GM19043 (cell line): ENCODE measurements at regions not wholly inside any gene's neighbourhood (a gene's known extent, or its start where the extent isn't known, plus 50 kb on each side); places are given as distances from the start of the nearest gene placed in this dataset.

Experiments
- ATAC-seq: cut with Tn5 transposase; IDR thresholded peaks from one replicate; pipeline ENCODE4 v1.9.1; 2021; ENCODE audit warnings: low read depth; ENCODE audit not compliant: unreplicated experiment

GRCh38 chr6:109295774-109296156, 86.5 kb downstream of the CD164 start:
- no peak for ATAC-seq

DNA sequence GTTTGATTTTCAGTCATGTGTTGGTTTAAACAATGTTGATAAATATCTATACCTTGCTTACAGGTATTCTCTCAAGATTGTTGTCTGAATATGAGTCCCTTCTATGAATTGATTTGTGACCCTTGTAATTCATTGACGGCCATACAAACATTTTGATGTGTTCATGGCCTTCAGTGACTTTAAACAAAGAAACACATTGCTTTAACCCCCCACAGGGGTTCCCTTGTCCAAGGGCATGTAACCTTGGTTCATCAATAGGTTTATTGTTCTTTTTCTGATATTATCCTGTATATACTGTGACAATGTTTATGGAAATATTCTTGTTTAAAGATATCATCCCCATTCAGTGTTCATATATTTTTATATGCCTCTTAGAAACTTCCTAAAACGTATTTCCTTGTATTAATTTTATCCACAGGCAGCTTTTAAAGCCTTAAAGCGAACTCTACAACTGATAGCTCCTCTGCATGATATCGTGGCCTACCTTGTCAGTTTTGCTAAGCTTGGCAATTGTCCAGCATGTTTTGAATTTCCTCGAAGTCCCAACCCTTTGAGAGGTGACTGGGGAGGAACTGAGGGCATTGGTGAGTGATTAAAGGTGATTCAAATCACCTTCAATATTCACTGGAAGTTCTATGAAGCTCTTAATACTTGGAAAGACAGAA, 87.0 kb downstream of the CD164 start:
- ATAC-seq, result no peak

DNA sequence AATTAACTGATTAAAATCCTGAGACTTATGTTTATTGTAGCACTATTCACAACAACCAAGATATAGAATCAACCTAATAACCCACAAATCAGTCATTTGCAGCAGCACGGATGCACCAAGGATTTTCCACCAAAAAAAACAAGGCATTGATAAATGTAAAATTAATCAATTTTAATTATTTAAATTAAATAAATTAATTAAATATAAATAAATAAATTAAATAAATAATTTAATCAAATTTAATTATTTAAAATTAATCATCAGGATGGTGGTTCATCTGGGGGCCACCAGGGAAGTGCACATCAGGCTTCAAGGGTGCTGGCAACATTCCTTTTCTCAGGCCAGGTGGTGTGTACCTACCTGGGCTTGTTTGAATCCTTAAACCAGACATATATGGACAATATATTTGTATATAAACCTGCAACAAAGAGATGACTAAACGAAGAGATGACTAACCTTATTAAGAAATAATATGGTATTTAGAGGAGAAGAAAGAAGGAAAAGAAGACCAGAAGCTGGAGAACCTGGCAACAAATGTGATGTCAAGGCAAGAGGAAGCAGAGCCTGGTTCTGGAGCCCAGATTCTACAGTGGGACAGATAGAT, 89.2 kb downstream of the CD164 start:
- no peak for ATAC-seq

DNA sequence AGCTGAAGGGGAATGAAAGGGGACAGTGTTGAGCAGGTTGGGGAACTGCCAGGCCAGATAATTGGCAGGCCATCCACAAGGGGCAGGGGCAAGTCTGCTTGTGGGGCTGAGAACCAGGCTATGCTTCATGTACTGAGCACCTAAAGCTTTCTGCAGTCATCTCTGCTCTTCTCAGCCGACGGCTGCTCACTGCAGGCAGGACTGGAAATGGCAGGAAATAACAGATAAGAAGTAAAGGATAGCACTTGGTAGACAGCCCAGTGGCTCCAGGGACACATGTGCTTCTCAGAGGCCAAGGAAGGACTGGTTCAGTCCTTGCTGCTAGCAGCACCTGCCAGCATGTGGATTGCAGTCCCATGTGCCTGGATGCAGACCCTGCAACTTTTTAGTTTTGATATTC, 89.8 kb downstream of the CD164 start:
- no peak for ATAC-seq

DNA sequence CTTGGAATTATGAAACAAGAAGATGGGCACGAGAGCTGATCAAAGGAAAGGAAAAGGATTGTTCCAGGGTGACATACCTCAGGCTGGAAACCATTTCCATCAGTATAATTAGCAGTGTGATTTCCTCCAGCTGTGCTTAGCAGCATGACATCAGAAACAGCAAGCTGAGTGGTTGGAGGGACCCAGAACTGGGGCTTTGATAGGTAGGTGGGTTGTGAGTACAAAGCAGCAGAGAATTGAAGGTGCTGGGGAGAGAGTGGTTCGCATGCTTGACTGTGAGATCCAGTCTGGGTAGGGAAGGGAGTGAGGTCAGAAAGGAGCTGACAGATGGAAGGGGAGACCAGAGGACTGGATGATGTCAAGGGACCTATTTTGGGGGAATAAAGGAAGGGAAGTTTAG, 90.4 kb downstream of the CD164 start:
- no peak for ATAC-seq

DNA sequence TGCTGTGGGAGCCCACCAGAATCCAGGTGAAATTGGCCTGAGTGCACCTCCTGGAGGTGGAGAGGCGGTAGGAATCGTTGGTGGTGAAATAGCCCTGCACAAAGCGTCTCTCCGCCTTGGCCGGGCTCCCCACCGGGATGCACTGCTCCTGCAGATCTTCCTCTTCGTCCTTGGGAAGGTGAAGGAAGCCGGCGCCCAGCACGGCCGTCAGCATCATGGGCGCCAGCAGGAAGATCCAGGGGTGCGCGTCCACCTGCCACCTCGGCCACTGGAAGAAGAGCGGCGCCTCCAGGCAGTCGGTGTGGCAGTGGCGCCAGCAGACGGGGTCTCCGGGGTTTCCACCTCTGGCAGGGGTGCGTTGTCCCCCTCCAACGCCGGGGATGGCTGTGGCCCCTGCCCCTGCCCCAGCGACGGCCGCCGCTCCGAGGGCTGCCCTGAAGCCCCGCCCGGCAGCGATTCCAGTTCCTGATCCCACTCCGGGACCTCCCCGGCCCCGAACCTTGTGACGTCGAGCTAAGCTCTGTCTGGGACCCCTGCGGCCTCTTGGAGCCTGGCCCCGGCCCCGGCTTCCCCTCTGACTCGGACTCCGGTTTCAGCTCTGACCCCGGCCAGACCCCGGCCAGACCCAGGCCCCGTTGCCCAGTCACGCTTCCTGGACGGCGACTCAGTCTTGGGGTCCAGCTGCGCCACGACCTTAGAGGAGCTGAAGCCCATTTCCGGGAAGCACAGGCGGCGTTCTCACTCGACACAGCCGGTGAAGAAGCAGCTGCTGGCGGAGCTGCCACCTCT, 91.9 kb downstream of the CD164 start:
- no peak for ATAC-seq

GRCh38 chr6:109285366-109285765, 96.9 kb downstream of the CD164 start:
- no peak for ATAC-seq

DNA sequence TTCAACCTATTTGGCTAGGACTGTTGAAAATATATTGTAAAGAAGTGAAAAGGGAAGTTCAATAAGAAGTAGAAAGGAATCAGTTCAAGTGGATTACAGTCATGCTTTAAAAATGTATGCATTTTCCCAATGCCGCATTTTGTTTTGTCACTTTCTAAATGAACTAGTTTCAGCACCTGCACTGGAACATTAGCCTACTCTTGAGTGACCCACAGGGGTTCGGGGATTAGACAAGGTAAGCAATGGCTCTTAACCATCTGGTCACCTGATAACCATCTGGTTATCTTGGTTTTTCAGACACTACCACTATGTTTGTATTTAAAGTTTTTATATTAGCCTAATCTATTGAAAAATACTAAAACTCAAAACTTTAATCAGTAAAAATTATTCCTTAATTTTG, 97.6 kb downstream of the CD164 start:
- no peak for ATAC-seq

DNA sequence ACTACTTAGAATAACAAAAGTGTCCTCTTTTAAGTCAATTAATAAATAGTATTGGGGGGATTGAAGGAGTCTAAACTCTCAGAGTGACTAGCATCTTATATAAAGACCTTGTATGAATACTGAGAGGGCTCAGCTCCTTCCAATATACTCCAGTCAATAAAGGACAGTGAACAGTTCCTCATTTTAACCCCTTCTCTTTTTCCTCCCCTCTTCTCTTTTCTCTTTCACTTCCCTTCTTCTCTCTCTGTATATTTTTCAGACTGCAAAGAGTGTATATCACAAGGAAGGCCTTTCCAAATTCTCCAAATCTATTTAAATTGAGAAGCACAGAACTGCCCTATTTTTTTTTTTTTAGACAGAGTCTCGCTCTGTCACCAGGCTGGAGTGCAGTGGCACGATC, 99.5 kb downstream of the CD164 start:
- no peak for ATAC-seq

DNA sequence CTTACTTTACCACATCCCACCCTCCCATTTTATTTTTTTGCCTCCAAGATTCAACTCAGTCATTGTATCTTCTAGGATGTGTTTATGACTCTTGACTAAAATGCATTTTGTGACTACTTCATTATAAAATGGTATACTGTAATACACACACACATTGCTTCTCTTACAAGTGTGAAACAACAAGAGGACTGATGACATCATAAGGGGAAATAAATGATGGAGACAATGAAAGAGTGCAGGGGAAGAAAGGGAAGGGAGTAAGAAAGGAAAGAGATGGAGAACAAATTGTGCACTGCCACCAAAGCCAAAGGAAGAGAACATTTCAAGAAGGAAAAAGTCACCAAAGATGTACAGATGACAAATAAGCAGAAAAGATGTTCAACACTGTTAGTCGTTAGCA, 102.6 kb downstream of the CD164 start:
- ATAC-seq, result no peak

- no peak for ATAC-seq
These were observed 110.6 kb downstream of the CD164 start for GRCh38 chr6:109271622-109272021.

DNA sequence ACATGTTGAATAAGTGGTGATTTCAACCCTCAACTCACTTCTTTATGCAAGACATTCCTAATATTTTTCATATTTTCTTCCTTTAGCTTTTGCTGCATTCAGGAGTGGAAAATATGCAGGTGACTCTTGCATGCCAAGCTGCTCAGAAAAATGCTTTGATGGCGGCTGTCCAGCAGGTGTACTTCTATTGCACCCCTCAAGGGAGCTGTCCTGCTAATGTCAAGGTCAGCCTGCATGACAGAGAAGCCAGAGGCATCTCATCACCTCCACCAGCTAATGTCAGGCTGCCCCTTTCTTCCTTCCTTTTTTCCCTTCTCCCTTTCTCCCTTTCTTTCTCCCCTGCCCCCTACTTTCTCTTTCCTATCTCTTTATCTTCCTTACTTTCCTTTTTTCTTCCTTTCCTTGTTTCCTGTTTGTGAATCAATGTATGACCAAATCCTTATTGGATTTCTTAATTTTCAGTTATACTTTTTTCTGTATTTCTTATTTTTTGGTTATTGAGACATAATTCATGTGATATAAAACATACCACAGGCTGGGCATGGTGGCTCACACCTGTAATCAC, 112.2 kb downstream of the CD164 start:
- no peak for ATAC-seq

DNA sequence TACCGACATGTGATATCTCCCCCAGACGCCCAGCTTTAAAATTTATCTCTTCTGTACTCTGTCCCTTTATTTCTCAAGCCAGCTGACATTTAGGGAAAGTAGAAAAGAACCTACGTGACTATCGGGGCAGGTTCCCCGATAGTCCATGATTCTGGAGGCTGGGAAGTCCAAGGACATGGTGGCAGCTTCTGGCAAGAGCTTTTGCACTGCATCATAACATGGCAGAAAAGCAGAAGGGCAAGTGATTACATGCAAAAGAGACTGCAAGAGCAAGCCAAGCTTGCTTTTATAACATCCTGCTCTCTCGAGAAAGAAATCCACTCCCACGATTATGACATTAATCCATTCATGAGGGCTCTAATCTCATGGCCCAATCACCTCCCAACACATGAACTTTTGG, 113.2 kb downstream of the CD164 start:
- no peak for ATAC-seq

DNA sequence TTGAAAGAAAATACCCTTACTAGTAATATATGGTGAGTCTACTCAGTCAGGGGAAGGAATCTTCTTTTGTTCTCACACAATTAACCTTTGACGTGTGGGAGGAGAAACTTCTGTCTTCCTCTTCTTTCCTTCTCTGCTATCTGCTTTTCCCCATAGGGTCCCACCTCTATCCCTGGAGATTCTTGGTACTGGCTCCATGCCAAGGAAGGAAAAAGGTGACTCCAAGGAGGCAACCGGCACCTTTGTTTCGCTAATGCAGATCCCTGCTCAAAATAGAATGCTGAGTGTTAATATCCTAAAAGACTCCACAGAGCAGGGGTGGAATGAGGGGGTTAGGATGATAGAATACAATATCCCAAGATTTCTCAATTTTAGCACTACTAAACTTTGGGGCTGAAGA, 116.7 kb downstream of the CD164 start:
- no peak for ATAC-seq

DNA sequence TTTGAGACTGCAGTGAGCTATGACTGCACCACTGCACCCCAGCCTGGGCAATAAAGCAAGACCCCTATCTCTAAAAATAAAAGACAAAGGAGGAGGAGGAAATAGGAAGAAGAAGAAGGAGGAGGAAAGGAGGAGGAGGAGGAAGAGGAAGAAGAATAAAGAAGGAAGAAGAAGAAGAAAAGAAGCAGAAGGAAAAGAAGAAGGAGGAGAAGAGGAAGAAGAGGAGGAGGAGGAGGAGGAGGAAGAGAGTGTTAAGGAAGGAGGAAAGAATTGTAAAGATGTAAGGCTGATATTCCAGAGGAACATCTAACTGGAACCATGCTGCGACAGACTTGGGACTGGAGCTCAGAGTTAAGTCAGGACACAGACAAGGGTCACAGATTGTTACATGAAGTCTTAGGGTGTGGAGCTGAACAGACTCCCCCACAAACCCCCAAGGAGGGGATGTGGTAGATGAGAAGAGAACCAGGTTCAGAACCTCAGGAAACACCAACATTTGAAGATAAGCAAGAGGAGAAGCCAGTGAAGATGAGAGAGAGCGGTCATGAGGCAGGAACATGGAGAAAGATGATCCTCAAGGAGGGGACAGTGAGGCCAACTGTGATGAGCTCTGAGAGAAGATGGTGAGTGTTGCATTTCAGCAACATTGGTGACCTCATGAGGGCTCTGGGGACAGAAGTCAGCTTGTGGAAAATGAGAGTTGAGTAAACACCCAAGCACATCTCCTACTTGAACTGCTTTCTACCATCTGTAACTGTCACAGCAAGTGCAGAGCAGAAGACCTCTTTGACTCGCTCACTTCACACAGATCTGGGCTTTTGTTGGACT, 118.2 kb downstream of the CD164 start:
- ATAC-seq, result no peak

DNA sequence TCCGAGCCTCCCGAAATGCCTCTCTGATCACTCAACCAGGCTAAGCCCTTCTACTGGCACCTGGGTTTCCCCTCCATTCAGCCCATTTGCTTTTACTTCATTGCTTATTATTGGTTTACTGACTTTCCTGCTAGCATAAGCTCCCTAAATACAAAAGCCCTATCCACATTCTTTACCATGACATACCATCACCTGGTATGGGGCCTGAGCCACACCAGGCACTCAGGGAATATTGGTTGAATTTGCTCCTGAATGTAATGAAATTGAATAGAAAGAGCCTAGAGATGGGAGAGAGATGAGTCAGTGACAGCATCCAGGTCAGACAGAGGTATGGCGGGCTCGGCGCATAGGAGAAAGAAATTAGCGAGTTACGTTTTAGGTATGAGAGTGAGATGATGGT, 120.0 kb downstream of the CD164 start:
- no peak for ATAC-seq

DNA sequence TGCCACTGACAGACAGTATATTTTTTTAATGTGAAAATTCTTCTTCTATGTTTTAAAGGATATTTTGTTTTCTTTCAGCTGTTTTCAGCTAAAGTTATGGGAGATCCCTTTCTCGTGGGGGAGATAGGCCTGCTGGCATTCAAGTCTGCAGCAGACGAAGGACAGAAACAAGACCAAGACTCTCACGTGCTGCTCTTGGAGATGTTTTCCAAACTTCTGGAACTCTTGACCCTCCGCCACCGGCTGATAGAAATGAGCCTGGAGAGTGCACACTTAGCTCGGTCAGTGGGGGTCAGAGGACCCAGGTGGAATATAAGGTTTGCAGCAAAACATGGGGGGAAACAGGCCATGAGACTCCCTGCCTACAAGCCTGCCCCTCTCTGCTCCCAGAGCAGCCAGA, 120.5 kb downstream of the CD164 start:
- ATAC-seq, result no peak

- ATAC-seq, result no peak
These were observed 121.6 kb downstream of the CD164 start for GRCh38 chr6:109260701-109261100.

- no peak for ATAC-seq
These were observed 122.1 kb downstream of the CD164 start for GRCh38 chr6:109260126-109260525.

GRCh38 chr6:109258129-109258528, 124.1 kb downstream of the CD164 start:
- no peak for ATAC-seq

- ATAC-seq, result no peak
These were observed 124.8 kb downstream of the CD164 start for GRCh38 chr6:109257494-109257893.
